Keratinocyte (primary cell): ENCODE measurements at regions not wholly inside any gene's neighbourhood (a gene's known extent, or its start where the extent isn't known, plus 50 kb on each side); places are given as distances from the start of the nearest gene placed in this dataset.

Experiments used
- DNase-seq: peaks from one replicate; pipeline ENCODE4 v3.0.0-alpha.2; 2011; ENCODE audit warnings: low read depth, missing footprints, low spot score
- FAIRE-seq: peaks from 2 replicates; lab custom pipeline; 2011; peaks lifted over from hg19 to GRCh38; lab: Jason Lieb, UNC
- H2AFZ ChIP-seq: 2 replicates; pipeline ENCODE4 v1.6.0; 2012; ENCODE audit warnings: low read length, control low read depth, inconsistent platforms; ENCODE audit not compliant: control insufficient read depth
- H3K27ac ChIP-seq: 2 replicates; pipeline ENCODE4 v1.5.1; 2011; ENCODE audit warnings: low read length; ENCODE audit not compliant: control insufficient read depth, insufficient read depth
- H3K27me3 ChIP-seq: 3 replicates; pipeline ENCODE4 v1.6.0; 2011; ENCODE audit warnings: low read length; ENCODE audit not compliant: control insufficient read depth, insufficient read depth; ENCODE audit errors: extremely low read depth
- H3K36me3 ChIP-seq, 2 experiments: 2 replicates in 1 of 2; 3 replicates in 1 of 2; pipeline ENCODE4 v1.5.1; 2011; ENCODE audit warnings: low read length in 2 of 2, mild to moderate bottlenecking in 1 of 2; ENCODE audit not compliant: control insufficient read depth in 2 of 2, insufficient read depth in 2 of 2; ENCODE audit errors: extremely low read depth in 1 of 2
- H3K4me1 ChIP-seq: 3 replicates; pipeline ENCODE4 v1.5.1; 2011; ENCODE audit warnings: low read length; ENCODE audit not compliant: control insufficient read depth, insufficient read depth; ENCODE audit errors: extremely low read depth
- H3K4me2 ChIP-seq: 3 replicates; pipeline ENCODE4 v1.6.0; 2011; ENCODE audit warnings: low read depth, low read length; ENCODE audit not compliant: control insufficient read depth, insufficient read depth; ENCODE audit errors: extremely low read depth
- H3K4me3 ChIP-seq, 3 experiments: fragments of 200-600 bp in 1 of 3; sonication (generic) in 1 of 3; 2 replicates in 2 of 3; 3 replicates in 1 of 3; pipeline ENCODE4 v1.5.1; 2011 to 2016; ENCODE audit warnings: low read length in 3 of 3, mild to moderate bottlenecking in 3 of 3, control low read depth in 2 of 3, inconsistent platforms in 1 of 3, low read depth in 1 of 3, mixed read lengths in 1 of 3, mixed run types in 1 of 3, moderate library complexity in 1 of 3; ENCODE audit not compliant: control insufficient read depth in 2 of 3, insufficient read depth in 2 of 3; ENCODE audit errors: extremely low read depth in 1 of 3
- H3K79me2 ChIP-seq: 2 replicates; pipeline ENCODE4 v1.6.0; 2012; ENCODE audit warnings: low read length; ENCODE audit not compliant: control insufficient read depth, insufficient read depth
- H3K9ac ChIP-seq: 3 replicates; pipeline ENCODE4 v1.6.0; 2011; ENCODE audit warnings: low read length; ENCODE audit not compliant: control insufficient read depth, insufficient read depth; ENCODE audit errors: extremely low read depth
- H3K9me1 ChIP-seq: 3 replicates; pipeline ENCODE4 v1.6.0; 2011; ENCODE audit warnings: low read length; ENCODE audit not compliant: control insufficient read depth, insufficient read depth; ENCODE audit errors: extremely low read depth
- H3K9me3 ChIP-seq: 2 replicates; pipeline ENCODE4 v1.5.1; 2012; ENCODE audit warnings: low read depth, low read length; ENCODE audit not compliant: control insufficient read depth
- H4K20me1 ChIP-seq: 3 replicates; pipeline ENCODE4 v1.6.0; 2011; ENCODE audit warnings: low read length; ENCODE audit not compliant: control insufficient read depth, insufficient read depth; ENCODE audit errors: extremely low read depth
- CTCF ChIP-seq, 3 experiments: IDR thresholded peaks in 1 of 3; conservative IDR thresholded peaks in 1 of 3; optimal IDR thresholded peaks in 1 of 3; 2 replicates in 2 of 3; 3 replicates in 1 of 3; pipeline versions ENCODE3 to v1.5.1; 2011; ENCODE audit warnings: low read length in 3 of 3, mild to moderate bottlenecking in 3 of 3, moderate library complexity in 2 of 3, control low read depth in 1 of 3, inconsistent platforms in 1 of 3; ENCODE audit not compliant: insufficient read depth in 2 of 3; ENCODE audit errors: extremely low read depth in 1 of 3
- EZH2 ChIP-seq: IDR thresholded peaks from one replicate; pipeline ENCODE4 v1.6.1; 2012; ENCODE audit warnings: inconsistent platforms, mild to moderate bottlenecking, low read length, moderate library complexity
- dilution Hi-C: fragments of 300-500 bp; cut with MboI; formaldehyde crosslinking; loops from one replicate; pipeline ENCODE4 v1.7.0; 2020; ENCODE audit warnings: low sequenced_read_pairs; ENCODE audit not compliant: extremely low pct_ligation_motif_present

GRCh38 chr14:101441710-101442109 lies 119.6 kb upstream of the DIO3 start:
- no peak for FAIRE-seq
- Histone ChIP-seq H3K4me2 (no peak overlapping the region), H3K9me1 (no peaks in the 10 kb centered on the region), H4K20me1 (no peaks in the 10 kb centered on the region), H2AFZ (no peak overlapping the region), H3K27me3 (no peaks in the 10 kb centered on the region), H3K4me1 (no peaks in the 10 kb centered on the region), H3K36me3 (no peaks in the 10 kb centered on the region), H3K9ac (no peak overlapping the region), H3K9me3 (no peaks in the 10 kb centered on the region), H3K79me2 (no peaks in the 10 kb centered on the region), H3K27ac (no peak overlapping the region), H3K4me3 (no peak overlapping the region)
- TF ChIP-seq EZH2 = no peak
- dilution Hi-C loops = no loop called here
- no peak for DNase-seq

GRCh38 chr14:101442451-101442850 lies 118.8 kb upstream of the DIO3 start:
- Histone ChIP-seq H3K27ac (no peak overlapping the region), H3K27me3 (no peaks in the 10 kb centered on the region), H3K4me1 (no peaks in the 10 kb centered on the region), H3K79me2 (no peaks in the 10 kb centered on the region), H3K9me3 (no peaks in the 10 kb centered on the region), H3K4me3 (no peak overlapping the region), H2AFZ (no peak overlapping the region), H3K36me3 (no peaks in the 10 kb centered on the region), H4K20me1 (no peaks in the 10 kb centered on the region), H3K9me1 (no peaks in the 10 kb centered on the region), H3K9ac (no peak overlapping the region), H3K4me2 (no peak overlapping the region)
- dilution Hi-C loops = no loop called here
- no peak for DNase-seq
- FAIRE-seq = no peak
- TF ChIP-seq CTCF (optimal IDR thresholded peaks at IDR 0.05 in 1 of 3, IDR thresholded peaks at IDR 0.05 in 1 of 3, conservative IDR thresholded peaks at IDR 0.05 in 1 of 3; ENCODE audit: extremely low read depth in 1 of 3, insufficient read depth in 2 of 3, low read length in 3 of 3) (no peak), EZH2 (no peak)

GRCh38 chr14:101444116-101444515 lies 117.2 kb upstream of the DIO3 start:
- dilution Hi-C loops = no loop called here
- TF ChIP-seq CTCF (optimal IDR thresholded peaks at IDR 0.05 in 1 of 3, IDR thresholded peaks at IDR 0.05 in 1 of 3, conservative IDR thresholded peaks at IDR 0.05 in 1 of 3; ENCODE audit: extremely low read depth in 1 of 3, insufficient read depth in 2 of 3, low read length in 3 of 3) (no peak), EZH2 (no peak)
- Histone ChIP-seq H3K9ac (no peak overlapping the region), H3K27ac (no peak overlapping the region), H2AFZ (no peak overlapping the region), H3K9me1 (no peaks in the 10 kb centered on the region), H3K36me3 (no peaks in the 10 kb centered on the region), H3K79me2 (no peaks in the 10 kb centered on the region), H3K4me1 (no peaks in the 10 kb centered on the region), H3K9me3 (no peaks in the 10 kb centered on the region), H4K20me1 (no peaks in the 10 kb centered on the region), H3K4me2 (no peak overlapping the region), H3K4me3 (no peak overlapping the region), H3K27me3 (no peaks in the 10 kb centered on the region)
- no peak for FAIRE-seq
- no peak for DNase-seq
